ENCODE measurements at regions not wholly inside any gene's neighbourhood (a gene's known extent, or its start where the extent isn't known, plus 50 kb on each side); places are given as distances from the start of the nearest gene placed in this dataset.

DNA sequence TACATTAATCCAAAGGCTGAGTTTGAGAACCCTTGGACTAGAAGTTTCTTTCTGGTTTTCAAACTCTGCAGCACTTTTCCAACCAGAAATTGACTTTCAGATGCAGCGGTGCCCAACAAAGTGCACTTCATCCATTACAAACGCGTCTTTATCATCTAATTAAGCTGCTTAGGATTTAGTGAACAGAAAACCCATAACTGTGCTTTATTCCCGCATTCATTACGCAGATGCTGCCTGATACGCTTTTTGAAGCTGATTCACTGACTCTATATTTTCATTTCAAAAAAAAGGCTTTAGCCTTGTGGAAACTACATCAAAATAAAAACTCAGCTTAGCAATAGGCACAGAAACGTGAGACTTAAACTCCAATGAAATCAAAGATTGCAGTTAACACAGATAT lies 69.8 kb upstream of the CTXND1 start:
- H3K36me3 ChIP-seq (ENCODE audit: control insufficient read depth, insufficient read depth, low read length) = no peaks in the 10 kb centered on the region
- TF ChIP-seq, protein P1, sequence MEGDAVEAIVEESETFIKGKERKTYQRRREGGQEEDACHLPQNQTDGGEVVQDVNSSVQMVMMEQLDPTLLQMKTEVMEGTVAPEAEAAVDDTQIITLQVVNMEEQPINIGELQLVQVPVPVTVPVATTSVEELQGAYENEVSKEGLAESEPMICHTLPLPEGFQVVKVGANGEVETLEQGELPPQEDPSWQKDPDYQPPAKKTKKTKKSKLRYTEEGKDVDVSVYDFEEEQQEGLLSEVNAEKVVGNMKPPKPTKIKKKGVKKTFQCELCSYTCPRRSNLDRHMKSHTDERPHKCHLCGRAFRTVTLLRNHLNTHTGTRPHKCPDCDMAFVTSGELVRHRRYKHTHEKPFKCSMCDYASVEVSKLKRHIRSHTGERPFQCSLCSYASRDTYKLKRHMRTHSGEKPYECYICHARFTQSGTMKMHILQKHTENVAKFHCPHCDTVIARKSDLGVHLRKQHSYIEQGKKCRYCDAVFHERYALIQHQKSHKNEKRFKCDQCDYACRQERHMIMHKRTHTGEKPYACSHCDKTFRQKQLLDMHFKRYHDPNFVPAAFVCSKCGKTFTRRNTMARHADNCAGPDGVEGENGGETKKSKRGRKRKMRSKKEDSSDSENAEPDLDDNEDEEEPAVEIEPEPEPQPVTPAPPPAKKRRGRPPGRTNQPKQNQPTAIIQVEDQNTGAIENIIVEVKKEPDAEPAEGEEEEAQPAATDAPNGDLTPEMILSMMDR (IDR thresholded peaks at IDR 0.05; ENCODE audit: insufficient read depth, low read length, poor library complexity, severe bottlenecking) = no peak
- no peaks in the 10 kb centered on the region for H3K27me3 ChIP-seq (replicated peaks; ENCODE audit: control insufficient read depth, insufficient read depth, low read length)
- DNase-seq (ENCODE audit: extremely low read depth, insufficient read length) = no peak
- no peak overlapping the region for H3K4me3 ChIP-seq (replicated peaks; ENCODE audit: low read depth, low read length)

DNA sequence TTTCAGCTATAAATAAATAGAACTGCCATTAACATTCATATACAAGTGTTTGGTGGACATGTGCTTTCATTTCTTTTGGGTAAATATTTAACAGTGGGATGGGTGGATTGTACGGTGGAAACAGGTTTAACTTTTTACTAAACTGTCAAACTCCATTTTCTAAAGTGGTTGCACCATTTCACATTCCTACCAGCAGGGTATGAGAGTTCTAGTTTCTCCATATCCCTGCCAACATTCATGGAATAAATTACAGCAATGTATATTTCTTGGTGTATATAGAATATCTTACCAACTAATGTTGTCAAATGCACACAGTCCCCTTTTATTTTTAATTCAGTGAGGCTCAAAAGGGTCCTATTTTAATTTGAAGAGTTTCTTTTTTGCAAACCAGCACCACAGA lies 71.3 kb upstream of the CTXND1 start:
- Histone ChIP-seq H3K36me3 (ENCODE audit: control insufficient read depth, insufficient read depth, low read length) (no peaks in the 10 kb centered on the region), H3K4me3 (replicated peaks; ENCODE audit: low read depth, low read length) (no peak overlapping the region), H3K27me3 (replicated peaks; ENCODE audit: control insufficient read depth, insufficient read depth, low read length) (no peaks in the 10 kb centered on the region)
- no peak for DNase-seq (ENCODE audit: extremely low read depth, insufficient read length)
- TF ChIP-seq, protein P1 (IDR thresholded peaks at IDR 0.05; ENCODE audit: insufficient read depth, low read length, poor library complexity, severe bottlenecking) = no peak

DNA sequence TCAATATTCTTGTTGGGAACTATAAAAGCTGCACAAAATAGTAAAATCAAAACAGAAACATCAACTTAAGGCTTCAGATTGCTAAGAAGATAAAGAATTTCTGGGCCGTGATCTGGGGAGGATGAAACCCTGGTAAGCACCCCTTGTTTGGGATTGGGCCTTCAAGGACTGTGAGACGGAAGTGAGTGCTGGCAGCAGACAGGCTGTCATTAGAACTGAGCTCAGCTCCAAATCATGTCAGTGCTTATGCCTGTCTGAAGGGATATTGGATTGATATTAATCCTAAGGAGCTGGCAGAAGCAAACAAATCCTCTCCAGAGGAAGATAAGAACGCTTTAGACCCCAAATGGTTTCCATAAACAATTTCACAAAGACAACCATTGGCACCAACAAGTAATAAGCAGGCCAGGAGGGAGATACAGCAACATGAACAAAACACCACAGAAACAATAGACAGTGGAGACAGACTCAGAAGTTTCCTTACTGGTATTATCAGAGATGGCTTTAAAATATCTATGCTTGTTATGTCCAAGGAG lies 72.6 kb upstream of the CTXND1 start:
- DNase-seq (ENCODE audit: extremely low read depth, insufficient read length) = no peak
- TF ChIP-seq, protein P1 (IDR thresholded peaks at IDR 0.05; ENCODE audit: insufficient read depth, low read length, poor library complexity, severe bottlenecking) = no peak
- H3K4me3 ChIP-seq (replicated peaks; ENCODE audit: low read depth, low read length) = no peak overlapping the region
- no peaks in the 10 kb centered on the region for H3K36me3 ChIP-seq (ENCODE audit: control insufficient read depth, insufficient read depth, low read length)
- H3K27me3 ChIP-seq (replicated peaks; ENCODE audit: control insufficient read depth, insufficient read depth, low read length) = no peaks in the 10 kb centered on the region

DNA sequence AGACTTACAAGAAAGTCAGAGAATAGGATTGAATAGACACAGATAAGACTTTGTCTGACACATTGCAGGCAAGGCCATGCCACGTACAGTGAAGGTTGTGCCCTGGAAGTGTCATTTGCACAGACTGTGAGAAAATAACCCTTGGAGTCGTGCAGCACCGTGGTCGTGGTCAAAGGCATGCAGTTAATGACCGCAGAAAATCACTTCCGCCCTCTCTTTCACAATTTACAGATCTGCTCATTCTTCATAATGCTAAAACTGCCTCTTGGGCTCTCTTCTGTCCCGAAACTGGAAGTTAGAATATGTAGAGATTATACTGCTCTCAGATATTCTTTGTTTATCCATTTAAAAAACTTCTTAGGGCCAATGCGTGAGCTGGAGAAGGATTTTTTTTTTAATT lies 73.2 kb upstream of the CTXND1 start:
- Histone ChIP-seq H3K4me3 (replicated peaks; ENCODE audit: low read depth, low read length) (no peak overlapping the region), H3K27me3 (replicated peaks; ENCODE audit: control insufficient read depth, insufficient read depth, low read length) (no peaks in the 10 kb centered on the region), H3K36me3 (ENCODE audit: control insufficient read depth, insufficient read depth, low read length) (no peaks in the 10 kb centered on the region)
- DNase-seq (ENCODE audit: extremely low read depth, insufficient read length) = no peak
- TF ChIP-seq, protein P1 (IDR thresholded peaks at IDR 0.05; ENCODE audit: insufficient read depth, low read length, poor library complexity, severe bottlenecking) = no peak

DNA sequence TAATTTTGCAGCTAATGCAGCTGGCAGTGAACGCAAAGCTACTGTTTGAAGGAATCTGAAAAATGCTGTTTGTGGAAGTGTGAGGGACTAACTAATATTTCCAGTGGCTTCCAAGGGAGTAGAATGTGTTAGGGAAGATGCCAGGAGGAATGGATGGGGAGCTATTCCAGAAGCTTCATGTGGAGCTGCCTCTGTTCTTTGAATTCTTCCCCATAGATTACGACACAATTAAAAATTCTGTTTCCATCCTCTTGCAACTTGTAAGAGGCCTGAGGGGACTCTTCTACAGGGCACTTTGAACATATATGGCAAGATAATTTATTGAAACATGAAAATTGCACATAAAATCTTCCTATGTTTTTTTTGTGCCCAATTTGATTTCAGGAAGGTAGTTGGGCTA lies 74.3 kb upstream of the CTXND1 start:
- Histone ChIP-seq H3K36me3 (ENCODE audit: control insufficient read depth, insufficient read depth, low read length) (no peaks in the 10 kb centered on the region), H3K27me3 (replicated peaks; ENCODE audit: control insufficient read depth, insufficient read depth, low read length) (no peaks in the 10 kb centered on the region), H3K4me3 (replicated peaks; ENCODE audit: low read depth, low read length) (no peak overlapping the region)
- no peak for DNase-seq (ENCODE audit: extremely low read depth, insufficient read length)
- TF ChIP-seq, protein P1 (IDR thresholded peaks at IDR 0.05; ENCODE audit: insufficient read depth, low read length, poor library complexity, severe bottlenecking) = no peak

DNA sequence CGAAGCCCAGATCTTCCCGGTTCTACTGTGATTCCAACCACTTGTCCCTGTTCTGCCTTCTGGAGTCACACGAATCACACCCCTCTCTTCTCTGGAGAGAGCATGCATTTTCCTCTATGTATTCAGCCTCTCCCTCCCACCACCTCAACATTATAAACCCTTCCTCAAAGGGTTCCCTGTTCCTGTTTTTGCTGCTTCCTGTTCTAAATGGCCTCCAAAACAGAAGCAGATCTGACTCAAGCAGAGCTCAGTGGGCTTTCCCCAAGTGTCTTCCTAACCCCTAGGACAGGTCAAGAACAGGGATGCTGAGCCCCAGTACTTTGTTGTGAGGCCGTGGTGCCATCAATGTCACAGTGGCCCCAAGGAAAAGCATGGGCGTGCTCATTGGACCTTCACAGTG lies 75.7 kb upstream of the ARNT2 start:
- DNase-seq (ENCODE audit: extremely low read depth, insufficient read length) = no peak
- TF ChIP-seq, protein P1 (IDR thresholded peaks at IDR 0.05; ENCODE audit: insufficient read depth, low read length, poor library complexity, severe bottlenecking) = no peak

More for the DNA sequence above, 75.7 kb upstream of the ARNT2 start:
- no peaks in the 10 kb centered on the region for H3K27me3 ChIP-seq (replicated peaks; ENCODE audit: control insufficient read depth, insufficient read depth, low read length)
- no peaks in the 10 kb centered on the region for H3K36me3 ChIP-seq (ENCODE audit: control insufficient read depth, insufficient read depth, low read length)
- H3K4me3 ChIP-seq (replicated peaks; ENCODE audit: low read depth, low read length) = no peak overlapping the region
